IMR-90 (cell line): ENCODE measurements at regions not wholly inside any gene's neighbourhood (a gene's known extent, or its start where the extent isn't known, plus 50 kb on each side); places are given as distances from the start of the nearest gene placed in this dataset.

Experiments
- ATAC-seq: fragments of 200-7000 bp; cut with Tn5 transposase; 2 replicates; pipeline ENCODE4 v1.9.1; 2020; ENCODE audit warnings: low read depth, mild to moderate bottlenecking, moderate library complexity
- BruUV-seq: library from RNA; stranded (reverse); fragments of 400-500 nt; replicated peaks from 2 replicates; lab custom pipeline; 2021; lab: Mats Ljungman, UMichigan
- CTCF ChIA-PET: fragments of 300-600 bp; formaldehyde crosslinking; extraction: SDS; loops from one replicate; lab custom pipeline; 2021; ENCODE audit warnings: antibody characterized with exemption; lab: Yijun Ruan, JAX
- POLR2A ChIA-PET: fragments of 300-600 bp; sonication (Branson Sonifier 250); formaldehyde crosslinking; loops from one replicate; lab custom pipeline; 2022; ENCODE audit warnings: antibody characterized with exemption; ENCODE audit not compliant: unreplicated experiment; lab: Charles Lee
- DNase-seq: peaks from one replicate; pipeline ENCODE4 v3.0.0; 2013
- H2AFZ ChIP-seq: replicated peaks from 2 replicates; pipeline ENCODE3; 2013; ENCODE audit warnings: low read length, mild to moderate bottlenecking; ENCODE audit not compliant: poor library complexity
- H2AK5ac ChIP-seq: 2 replicates; pipeline ENCODE4 v1.6.1; 2013; ENCODE audit warnings: low read depth, low read length, inconsistent platforms
- H2AK9ac ChIP-seq: replicated peaks from 2 replicates; pipeline ENCODE3; 2013; ENCODE audit warnings: mild to moderate bottlenecking, low read depth, low read length, moderate library complexity; ENCODE audit not compliant: poor library complexity
- H2BK120ac ChIP-seq: 2 replicates; pipeline ENCODE4 v1.6.1; 2013; ENCODE audit warnings: low read depth, low read length, inconsistent platforms
- H2BK15ac ChIP-seq: 3 replicates; pipeline ENCODE4 v1.6.1; 2013; ENCODE audit warnings: low read depth, low read length, inconsistent platforms
- H2BK20ac ChIP-seq: 2 replicates; pipeline ENCODE4 v1.6.1; 2013; ENCODE audit warnings: low read depth, mild to moderate bottlenecking, inconsistent platforms, low read length, moderate library complexity
- H2BK5ac ChIP-seq: 2 replicates; pipeline ENCODE4 v1.6.1; 2013; ENCODE audit warnings: mild to moderate bottlenecking, low read depth, low read length, inconsistent platforms; ENCODE audit not compliant: poor library complexity, severe bottlenecking
- H3K14ac ChIP-seq: replicated peaks from 2 replicates; pipeline ENCODE4 v1.6.1; 2013; ENCODE audit warnings: low read depth, low read length, inconsistent platforms
- H3K18ac ChIP-seq: 2 replicates; pipeline ENCODE4 v1.6.1; 2013; ENCODE audit warnings: low read depth, low read length, control low read depth
- H3K23ac ChIP-seq: 2 replicates; pipeline ENCODE4 v1.6.1; 2013; ENCODE audit warnings: low read depth, low read length, inconsistent platforms
- H3K27ac ChIP-seq: 2 replicates; pipeline ENCODE4 v1.5.1; 2013; ENCODE audit warnings: mild to moderate bottlenecking, control low read depth, low read length; ENCODE audit not compliant: insufficient read depth
- H3K27me3 ChIP-seq: 2 replicates; pipeline ENCODE4 v1.6.1; 2013; ENCODE audit warnings: low read length; ENCODE audit not compliant: control insufficient read depth, insufficient read depth
- H3K36me3 ChIP-seq: 2 replicates; pipeline ENCODE4 v1.6.1; 2013; ENCODE audit warnings: low read length, mixed read lengths; ENCODE audit not compliant: control insufficient read depth, insufficient read depth
- H3K4ac ChIP-seq: 2 replicates; pipeline ENCODE4 v1.6.1; 2013; ENCODE audit warnings: low read depth, low read length, inconsistent platforms
- H3K4me1 ChIP-seq: 2 replicates; pipeline ENCODE4 v1.6.1; 2013; ENCODE audit warnings: low read length, mixed read lengths; ENCODE audit not compliant: control insufficient read depth, insufficient read depth
- H3K4me2 ChIP-seq: 2 replicates; pipeline ENCODE4 v1.6.1; 2013; ENCODE audit warnings: low read depth, mild to moderate bottlenecking, control low read depth, low read length, moderate library complexity
- H3K4me3 ChIP-seq: 2 replicates; pipeline ENCODE4 v1.5.1; 2013; ENCODE audit warnings: low read depth, mild to moderate bottlenecking, control low read depth, low read length, moderate library complexity; ENCODE audit not compliant: insufficient read depth
- H3K56ac ChIP-seq: 2 replicates; pipeline ENCODE4 v1.6.1; 2013; ENCODE audit warnings: low read length, inconsistent platforms; ENCODE audit not compliant: insufficient read depth; ENCODE audit errors: extremely low read depth
- H3K79me1 ChIP-seq, 2 experiments: 2 replicates each; pipeline ENCODE4 v1.6.1; 2013; ENCODE audit warnings: low read length in 2 of 2, inconsistent platforms in 1 of 2, low read depth in 1 of 2
- H3K9ac ChIP-seq: 2 replicates; pipeline ENCODE4 v1.6.1; 2013; ENCODE audit warnings: low read depth, low read length, control low read depth
- H3K9me1 ChIP-seq: 2 replicates; pipeline ENCODE4 v1.6.1; 2013; ENCODE audit warnings: low read length, inconsistent platforms; ENCODE audit not compliant: insufficient read depth
- H3K9me3 ChIP-seq: 2 replicates; pipeline ENCODE4 v1.6.1; 2013; ENCODE audit warnings: low read length; ENCODE audit not compliant: control insufficient read depth, insufficient read depth
- H4K20me1 ChIP-seq: 2 replicates; pipeline ENCODE4 v1.6.1; 2013; ENCODE audit warnings: low read length, inconsistent platforms; ENCODE audit not compliant: insufficient read depth
- H4K5ac ChIP-seq: 2 replicates; pipeline ENCODE4 v1.6.1; 2013; ENCODE audit warnings: mild to moderate bottlenecking, low read depth, low read length, control low read depth
- H4K8ac ChIP-seq, 2 experiments: 2 replicates each; pipeline ENCODE4 v1.6.1; 2013; ENCODE audit warnings: low read depth in 2 of 2, low read length in 2 of 2, control low read depth in 1 of 2, inconsistent platforms in 1 of 2
- H4K91ac ChIP-seq: 2 replicates; pipeline ENCODE4 v1.6.1; 2013; ENCODE audit warnings: low read depth, low read length, inconsistent platforms; ENCODE audit not compliant: insufficient read depth
- FOS ChIP-seq: fragments of 150-350 bp; IDR thresholded peaks from 2 replicates; pipeline ENCODE4 v1.6.1; 2016; ENCODE audit warnings: low read depth, low read length
- RAD21 ChIP-seq: IDR thresholded peaks from 2 replicates; pipeline ENCODE4 v1.6.1; 2012; ENCODE audit warnings: low read length, improper control_type of control experiment
- SMC3 ChIP-seq: fragments of 150-350 bp; IDR thresholded peaks from 2 replicates; pipeline ENCODE4 v1.6.1; 2016; ENCODE audit warnings: low read depth, mild to moderate bottlenecking, antibody characterized with exemption, low read length, moderate library complexity
- WGBS, 2 experiments: methylation state at CpG; one replicate each; pipeline versions ENCODE4 v1.1.5 to v1.1.7; 2013; ENCODE audit warnings: missing lambda C conversion rate in 2 of 2; ENCODE audit not compliant: insufficient read length in 1 of 2; ENCODE audit errors: extremely low coverage in 2 of 2; 5-methylcytosine and 5-hydroxymethylcytosine counted together
- dilution Hi-C: fragments of 300-500 bp; cut with HindIII; formaldehyde crosslinking; loops from one replicate; pipeline ENCODE4 v1.14.3; 2018; ENCODE audit warnings: low sequenced_read_pairs; ENCODE audit not compliant: unreplicated experiment
- in situ Hi-C: fragments of 300-500 bp; cut with MboI; formaldehyde crosslinking; loops from 3 replicates; pipeline ENCODE4 v1.14.3; 2019; ENCODE audit warnings: low sequenced_read_pairs, inconsistent platforms, mixed read lengths
- intact Hi-C: fragments of 100-400 bp; cut with micrococcal nuclease; formaldehyde crosslinking; loops from 2 replicates; pipeline ENCODE4 v1.10.0; 2022
- TF ChIP-seq, protein P1 (sequence below): conservative IDR thresholded peaks from 2 replicates; pipeline ENCODE4 v1.5.1; 2012; ENCODE audit warnings: mild to moderate bottlenecking, low read depth, low read length, improper control_type of control experiment

DNA sequence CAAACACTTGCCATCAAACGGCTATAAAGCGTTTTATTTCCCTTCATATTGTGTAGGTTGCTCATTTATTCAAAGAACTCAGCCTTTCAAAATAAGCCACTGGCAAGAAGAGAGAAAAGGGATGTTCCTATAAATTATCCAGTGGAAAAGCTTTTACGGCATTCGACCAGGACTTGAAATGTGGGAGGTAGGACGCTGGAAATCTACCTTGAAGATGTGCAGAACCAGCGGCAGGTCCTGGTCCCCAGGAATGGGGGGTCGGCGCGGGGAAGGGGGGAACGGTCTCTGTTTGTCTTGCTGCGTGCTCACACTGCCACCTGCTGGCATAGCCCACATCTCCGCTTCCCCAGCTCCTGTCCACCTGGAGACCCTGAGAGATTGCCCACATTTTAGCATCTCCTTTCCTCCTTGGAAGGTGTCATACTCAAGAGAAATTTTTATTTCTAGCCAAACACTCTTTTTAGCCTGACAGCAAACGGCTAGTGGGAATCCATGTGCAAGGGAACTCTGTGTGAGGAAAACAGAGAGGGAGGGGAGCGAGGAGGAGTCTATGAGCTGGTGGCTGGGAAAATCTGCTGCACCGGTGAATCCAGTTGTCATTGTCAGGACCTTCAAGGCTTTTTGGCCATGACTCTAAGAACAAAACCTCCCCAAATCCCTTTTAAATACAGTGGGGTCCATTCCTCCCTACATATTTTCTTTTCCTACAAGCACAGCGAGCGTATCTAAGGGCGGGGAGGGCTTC lies 349.0 kb upstream of the PKDCC start:
- no peak overlapping the region for H3K4ac ChIP-seq
- no peak overlapping the region for H2BK5ac ChIP-seq
- BruUV-seq = no TSS peak
- dilution Hi-C loops (no loop called here), intact Hi-C loops (loop anchor here (2.0 kb wide), 1 partner anchor 1784 kb away; no protein-coding TSS in a partner anchor), in situ Hi-C loops (no loop called here)
- TF ChIP-seq RAD21 (peak; percentile 50), FOS (no peak), SMC3 (peak; percentile 14; the same call in 1 of the 2 replicates)
- TF ChIP-seq, protein P1, sequence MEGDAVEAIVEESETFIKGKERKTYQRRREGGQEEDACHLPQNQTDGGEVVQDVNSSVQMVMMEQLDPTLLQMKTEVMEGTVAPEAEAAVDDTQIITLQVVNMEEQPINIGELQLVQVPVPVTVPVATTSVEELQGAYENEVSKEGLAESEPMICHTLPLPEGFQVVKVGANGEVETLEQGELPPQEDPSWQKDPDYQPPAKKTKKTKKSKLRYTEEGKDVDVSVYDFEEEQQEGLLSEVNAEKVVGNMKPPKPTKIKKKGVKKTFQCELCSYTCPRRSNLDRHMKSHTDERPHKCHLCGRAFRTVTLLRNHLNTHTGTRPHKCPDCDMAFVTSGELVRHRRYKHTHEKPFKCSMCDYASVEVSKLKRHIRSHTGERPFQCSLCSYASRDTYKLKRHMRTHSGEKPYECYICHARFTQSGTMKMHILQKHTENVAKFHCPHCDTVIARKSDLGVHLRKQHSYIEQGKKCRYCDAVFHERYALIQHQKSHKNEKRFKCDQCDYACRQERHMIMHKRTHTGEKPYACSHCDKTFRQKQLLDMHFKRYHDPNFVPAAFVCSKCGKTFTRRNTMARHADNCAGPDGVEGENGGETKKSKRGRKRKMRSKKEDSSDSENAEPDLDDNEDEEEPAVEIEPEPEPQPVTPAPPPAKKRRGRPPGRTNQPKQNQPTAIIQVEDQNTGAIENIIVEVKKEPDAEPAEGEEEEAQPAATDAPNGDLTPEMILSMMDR = peak; percentile 45
- H2AK5ac ChIP-seq = no peak overlapping the region
- DNase-seq (no peak), ATAC-seq (peak; percentile 59; the same call in 1 of the 2 replicates)
- no peak overlapping the region for H3K9ac ChIP-seq
- H3K4me2 ChIP-seq = 0 out of 2 replicates have a peak overlapping the region, but pooled peaks have one; percentile 48
- WGBS, 2 experiments = no CpG with 5 or more reads among the region's 18 CpGs
- no peak overlapping the region for H4K8ac ChIP-seq
- H2BK120ac ChIP-seq = no peak overlapping the region
- no peaks in the 10 kb centered on the region for H3K4me1 ChIP-seq
- H3K4me3 ChIP-seq = no peak overlapping the region
- no peak overlapping the region for H3K27ac ChIP-seq
- ChIA-PET CTCF (interaction anchor here (0.5 to 1.4 kb wide), 4 partner anchors 9 to 1785 kb away, joined by 3 to 5 read pairs (median 4); no protein-coding TSS in a partner anchor), POLR2A (no interaction called here)
- no peak overlapping the region for H3K23ac ChIP-seq
- H3K9me3 ChIP-seq = no peaks in the 10 kb centered on the region
- no peak overlapping the region for H3K14ac ChIP-seq
- no peak overlapping the region for H2AK9ac ChIP-seq
- H3K27me3 ChIP-seq = peaks cover 6% of the 10 kb centered on the region; the same call in 1 of the 2 replicates
- H2AFZ ChIP-seq = no peak overlapping the region
- no peak overlapping the region for H4K5ac ChIP-seq
- no peak overlapping the region for H4K91ac ChIP-seq
- no peak overlapping the region for H3K56ac ChIP-seq
- no peaks in the 10 kb centered on the region for H3K79me1 ChIP-seq
- H3K18ac ChIP-seq = no peak overlapping the region
- H3K9me1 ChIP-seq = no peaks in the 10 kb centered on the region
- no peaks in the 10 kb centered on the region for H3K36me3 ChIP-seq
- no peak overlapping the region for H2BK20ac ChIP-seq
- H4K20me1 ChIP-seq = no peaks in the 10 kb centered on the region
- no peak overlapping the region for H2BK15ac ChIP-seq
